Adrenal gland (tissue), 5 donors: ENCODE measurements at regions not wholly inside any gene's neighbourhood (a gene's known extent, or its start where the extent isn't known, plus 50 kb on each side); places are given as distances from the start of the nearest gene placed in this dataset.

Source experiments
- CTCF ChIP-seq, 6 experiments: fragments of 450-650 bp in 4 of 6; fragments of 200-600 bp in 2 of 6; sonication (generic) in 1 of 6; IDR thresholded peaks; 1 replicate in 5 of 6; 2 replicates in 1 of 6; pipeline versions ENCODE4 v1.5.1 to v1.8.0; 2016 to 2021; ENCODE audit warnings: antibody characterized with exemption in 6 of 6, mild to moderate bottlenecking in 2 of 6, moderate library complexity in 1 of 6
- POLR2A ChIP-seq, 2 donors: fragments of 450-650 bp; IDR thresholded peaks; one replicate each; pipeline ENCODE4 v1.6.1; 2017; ENCODE audit warnings: antibody characterized with exemption in 2 of 2, mild to moderate bottlenecking in 2 of 2, moderate library complexity in 1 of 2
- donor health status: DM: no; HTN: no; CAD: no.

GRCh38 chr3:147191795-147192385, 214.5 kb downstream of the ZIC4 start:
- TF ChIP-seq CTCF (IDR thresholded peaks at IDR 0.05): peak; percentile 37 to 60 (median 47)
- TF ChIP-seq POLR2A (IDR thresholded peaks at IDR 0.05): no peak
